C4-2B (cell line): ENCODE measurements at regions not wholly inside any gene's neighbourhood (a gene's known extent, or its start where the extent isn't known, plus 50 kb on each side); places are given as distances from the start of the nearest gene placed in this dataset.
"Not testable (repeated sequence)": the region's sequence is repeated elsewhere in the genome, so short reads cannot be mapped to it uniquely, and the experiment has no call there.

Experiments used
- H3K27ac ChIP-seq: fragments of 450-650 bp; 2 replicates; pipeline ENCODE4 v1.5.1; 2017
- CTCF ChIP-seq: fragments of 450-650 bp; conservative IDR thresholded peaks from 2 replicates; pipeline ENCODE4 v1.5.1; 2017; ENCODE audit warnings: mild to moderate bottlenecking
- ZFX ChIP-seq: fragments of 450-650 bp; IDR thresholded peaks from 2 replicates; pipeline ENCODE4 v1.6.1; 2017

GRCh38 chr1:96465441-96465840, 256.1 kb upstream of the PTBP2 start:
- TF ChIP-seq ZFX = no peak
- no peak for TF ChIP-seq CTCF
- H3K27ac ChIP-seq = no peak overlapping the region

DNA sequence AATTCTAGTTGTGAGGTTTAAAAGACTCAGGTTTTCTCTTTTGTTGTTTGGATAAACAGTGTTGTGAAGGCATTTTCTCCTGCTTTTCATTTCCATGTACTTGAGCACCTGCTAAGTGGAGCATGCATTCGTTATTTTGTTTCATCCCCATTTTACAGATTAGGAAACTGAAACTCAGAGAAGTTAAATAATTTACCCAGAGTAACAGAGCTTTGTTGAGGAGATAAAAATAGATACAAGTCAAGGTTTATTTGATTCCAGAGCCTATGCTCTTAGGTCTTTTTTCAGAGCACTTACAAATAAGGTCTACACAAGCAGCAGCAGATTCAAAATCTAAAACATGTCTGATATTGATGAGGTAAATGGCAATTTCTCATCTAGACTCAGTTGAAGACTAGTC, 254.7 kb upstream of the PTBP2 start:
- no peak for TF ChIP-seq ZFX
- no peak for TF ChIP-seq CTCF
- H3K27ac ChIP-seq = no peak overlapping the region

- not testable (repeated sequence) for H3K27ac ChIP-seq
These were observed 251.9 kb upstream of the PTBP2 start for GRCh38 chr1:96469726-96470125.

DNA sequence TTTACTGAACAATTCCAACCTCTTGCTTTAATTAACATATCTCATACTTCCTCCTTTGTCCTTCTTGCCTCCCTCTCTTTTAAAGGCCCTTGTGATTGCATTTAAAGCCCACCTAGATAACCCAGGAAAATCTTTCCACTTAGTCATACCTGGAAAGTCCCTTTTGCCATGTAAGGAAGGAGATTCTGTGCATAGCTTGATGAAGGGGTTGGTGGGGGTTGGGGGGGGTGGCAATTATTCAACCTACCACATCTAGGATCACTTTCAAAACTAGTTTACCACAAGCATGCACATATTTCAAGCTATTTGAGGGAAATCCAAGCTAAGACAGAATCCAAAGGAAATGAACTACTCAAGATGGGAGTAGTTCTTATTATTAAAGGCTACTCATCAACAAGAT, 249.1 kb upstream of the PTBP2 start:
- no peak for TF ChIP-seq CTCF
- TF ChIP-seq ZFX = no peak
- no peak overlapping the region for H3K27ac ChIP-seq

- no peak for TF ChIP-seq CTCF
- no peak for TF ChIP-seq ZFX
- no peak overlapping the region for H3K27ac ChIP-seq
These were observed 247.7 kb upstream of the PTBP2 start for GRCh38 chr1:96473791-96474434.

DNA sequence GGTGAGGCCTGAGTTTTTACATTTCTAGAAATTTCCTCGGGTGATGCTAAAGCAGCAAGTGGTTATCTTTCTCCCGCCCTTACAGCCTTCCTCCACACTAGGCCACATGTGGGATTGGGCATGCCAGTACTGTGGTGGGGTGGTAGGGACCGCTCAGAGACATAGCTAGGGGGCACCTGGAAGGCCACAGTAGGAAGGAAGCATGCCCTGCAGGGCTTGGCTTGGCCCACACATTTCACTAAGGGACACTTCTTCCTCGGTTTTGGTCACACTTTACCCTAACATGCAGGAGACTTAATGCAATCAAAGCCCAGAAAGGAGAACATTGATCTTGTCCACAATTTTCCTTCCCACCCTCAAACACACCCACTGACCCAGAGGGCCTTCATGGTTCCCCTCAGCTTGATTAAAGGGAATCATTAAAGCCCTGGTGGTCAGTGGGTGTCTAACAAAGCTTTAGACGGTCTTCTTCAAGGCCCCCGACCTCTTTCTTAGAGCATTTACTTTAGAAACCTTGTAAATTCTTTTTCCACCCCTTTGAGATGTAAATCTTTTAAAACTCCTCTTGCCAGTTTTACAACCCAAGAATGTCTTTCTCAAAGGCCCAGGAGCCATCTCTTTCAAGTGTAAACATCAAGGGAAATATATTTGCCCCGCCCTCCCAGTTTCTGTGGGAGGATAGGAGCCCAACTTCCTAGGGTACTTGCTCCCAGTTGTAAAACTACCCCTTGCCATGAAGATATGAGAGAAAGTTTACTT, 246.4 kb upstream of the PTBP2 start:
- H3K27ac ChIP-seq = no peak overlapping the region

GRCh38 chr1:96475903-96476302, 245.7 kb upstream of the PTBP2 start:
- H3K27ac ChIP-seq = no peak overlapping the region

More for the DNA sequence above, 246.4 kb upstream of the PTBP2 start:
- TF ChIP-seq ZFX = no peak
- no peak for TF ChIP-seq CTCF

More at GRCh38 chr1:96475903-96476302, 245.7 kb upstream of the PTBP2 start:
- no peak for TF ChIP-seq CTCF
